Nephron (organoid): ENCODE measurements at regions not wholly inside any gene's neighbourhood (a gene's known extent, or its start where the extent isn't known, plus 50 kb on each side); places are given as distances from the start of the nearest gene placed in this dataset.
"Not testable (repeated sequence)": the region's sequence is repeated elsewhere in the genome, so short reads cannot be mapped to it uniquely, and the experiment has no call there.

Experiments used
- H3K27ac Mint-ChIP-seq, 3 experiments: 2 replicates each; pipeline ENCODE4 v1.8.0; 2020; ENCODE audit warnings: mixed read lengths in 3 of 3, mild to moderate bottlenecking in 2 of 3, moderate library complexity in 1 of 3
- H3K27me3 Mint-ChIP-seq: 2 replicates; pipeline ENCODE4 v1.8.0; 2021; ENCODE audit warnings: low read depth, mild to moderate bottlenecking, moderate library complexity, mixed read lengths
- H3K36me3 Mint-ChIP-seq: 2 replicates; pipeline ENCODE4 v1.8.0; 2020; ENCODE audit warnings: low read depth, mixed read lengths
- H3K4me1 Mint-ChIP-seq: 2 replicates; pipeline ENCODE4 v1.8.0; 2020; ENCODE audit warnings: mixed read lengths
- H3K4me3 Mint-ChIP-seq, 3 experiments: 2 replicates each; pipeline ENCODE4 v1.8.0; 2020; ENCODE audit warnings: mild to moderate bottlenecking in 3 of 3, mixed read lengths in 3 of 3, moderate library complexity in 2 of 3
- H3K9me3 Mint-ChIP-seq: 2 replicates; pipeline ENCODE4 v1.8.0; 2020; ENCODE audit warnings: mixed read lengths
- CTCF ChIP-seq, 3 experiments: fragments of 200-600 bp; sonication (generic); IDR thresholded peaks; one replicate each; pipeline ENCODE4 v1.5.0; 2021; ENCODE audit warnings: antibody characterized with exemption in 3 of 3; ENCODE audit not compliant: unreplicated experiment in 3 of 3

DNA sequence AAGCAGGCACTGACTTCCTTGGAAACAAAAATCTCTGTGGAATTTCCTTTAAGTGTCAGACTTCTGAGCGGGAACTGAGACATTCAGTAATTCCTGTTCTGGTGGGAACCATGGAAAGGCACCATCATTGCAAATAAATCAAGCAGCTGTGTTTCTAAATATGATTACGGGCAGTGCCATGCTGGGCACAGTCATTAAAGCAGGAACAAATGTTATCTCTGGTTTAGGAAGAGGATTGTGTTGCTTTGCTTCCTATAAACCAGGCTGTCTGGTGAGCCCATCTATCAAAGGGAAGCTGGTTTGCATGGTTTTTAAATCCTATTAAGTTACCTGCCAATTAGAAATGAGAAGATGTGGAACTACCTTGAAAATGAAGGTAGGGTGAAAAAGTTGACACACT is 86.7 kb downstream of the EBLN2 start:
- Mint-ChIP-seq H3K36me3 (no peaks in the 10 kb centered on the region), H3K27ac (peak overlapping the region in 1 of 3 experiments; percentile 60), H3K4me3 (peak overlapping the region in 1 of 3 experiments; percentile 9), H3K27me3 (peaks cover 10% of the 10 kb centered on the region), H3K9me3 (no peaks in the 10 kb centered on the region), H3K4me1 (peaks cover 44% of the 10 kb centered on the region)
- no peak for TF ChIP-seq CTCF (IDR thresholded peaks at IDR 0.05; ENCODE audit: unreplicated experiment in 3 of 3)

- Mint-ChIP-seq H3K4me1 (peaks cover 40% of the 10 kb centered on the region), H3K9me3 (no peaks in the 10 kb centered on the region), H3K27me3 (peaks cover 9% of the 10 kb centered on the region)
Measured at GRCh38 chr3:73148682-73149081, 87.2 kb downstream of the EBLN2 start.

GRCh38 chr3:73150369-73151130 is 89.1 kb downstream of the EBLN2 start:
- Mint-ChIP-seq H3K4me3 (no peak overlapping the region), H3K27me3 (peaks cover 7% of the 10 kb centered on the region), H3K36me3 (no peaks in the 10 kb centered on the region), H3K4me1 (peaks cover 34% of the 10 kb centered on the region), H3K9me3 (no peaks in the 10 kb centered on the region), H3K27ac (no peak overlapping the region)
- TF ChIP-seq CTCF (IDR thresholded peaks at IDR 0.05; ENCODE audit: unreplicated experiment in 3 of 3), result no peak

More at GRCh38 chr3:73148682-73149081, 87.2 kb downstream of the EBLN2 start:
- peak overlapping the region in 1 of 3 experiments; percentile 60 for H3K27ac Mint-ChIP-seq
- peak overlapping the region in 1 of 3 experiments; percentile 9 for H3K4me3 Mint-ChIP-seq
- H3K36me3 Mint-ChIP-seq, result no peaks in the 10 kb centered on the region
- TF ChIP-seq CTCF (IDR thresholded peaks at IDR 0.05; ENCODE audit: unreplicated experiment in 3 of 3), result no peak

DNA sequence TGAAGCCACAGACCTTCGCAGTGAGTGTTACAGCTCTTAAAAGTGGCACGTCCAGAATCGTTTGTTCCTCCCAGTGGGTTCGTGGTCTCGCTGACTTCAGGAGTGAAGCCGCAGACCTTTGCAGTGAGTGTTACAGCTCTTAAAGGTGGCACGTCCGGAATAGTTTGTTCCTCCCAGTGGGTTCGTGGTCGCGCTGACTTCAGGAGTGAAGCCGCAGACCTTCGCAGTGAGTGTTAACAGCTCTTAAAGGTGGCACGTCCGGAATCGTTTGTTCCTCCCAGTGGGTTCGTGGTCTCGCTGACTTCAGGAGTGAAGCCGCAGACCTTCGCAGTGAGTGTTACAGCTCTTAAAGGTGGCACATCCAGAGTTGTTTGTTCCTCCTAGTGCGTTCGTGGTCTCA is 91.1 kb downstream of the EBLN2 start:
- H3K27me3 Mint-ChIP-seq, H3K27ac Mint-ChIP-seq, H3K4me3 Mint-ChIP-seq, H3K9me3 Mint-ChIP-seq, H3K36me3 Mint-ChIP-seq: not testable (repeated sequence)
- peaks cover 21% of the 10 kb centered on the region for H3K4me1 Mint-ChIP-seq

DNA sequence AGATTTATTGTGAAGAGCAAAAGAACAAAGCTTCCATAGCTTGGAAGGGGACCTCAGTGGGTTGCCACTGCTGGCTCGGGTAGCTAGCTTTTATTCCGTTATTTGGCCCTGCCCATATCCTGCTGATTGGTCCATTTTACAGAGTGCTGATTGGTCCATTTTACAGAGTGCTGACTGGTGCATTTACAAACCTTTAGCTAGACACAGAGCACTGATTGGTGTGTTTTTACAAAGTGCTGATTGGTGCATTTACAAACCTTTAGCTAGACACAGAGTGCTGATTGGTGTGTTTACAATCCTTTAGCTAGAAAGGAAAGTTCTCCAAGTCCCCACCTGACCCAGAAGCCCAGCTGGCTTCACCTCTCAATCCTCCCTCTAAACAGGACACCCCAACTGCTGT is 91.6 kb downstream of the EBLN2 start:
- not testable (repeated sequence) for H3K36me3 Mint-ChIP-seq, H3K9me3 Mint-ChIP-seq, H3K4me3 Mint-ChIP-seq, H3K27ac Mint-ChIP-seq, H3K27me3 Mint-ChIP-seq
- peaks cover 16% of the 10 kb centered on the region for H3K4me1 Mint-ChIP-seq

GRCh38 chr3:73154261-73154660 is 92.8 kb downstream of the EBLN2 start:
- H3K4me1 Mint-ChIP-seq, H3K4me3 Mint-ChIP-seq, H3K36me3 Mint-ChIP-seq, H3K9me3 Mint-ChIP-seq, H3K27ac Mint-ChIP-seq, H3K27me3 Mint-ChIP-seq: not testable (repeated sequence)

GRCh38 chr3:73155441-73155840 is 94.0 kb downstream of the EBLN2 start:
- not testable (repeated sequence) for H3K27me3 Mint-ChIP-seq, H3K4me1 Mint-ChIP-seq, H3K36me3 Mint-ChIP-seq, H3K4me3 Mint-ChIP-seq, H3K27ac Mint-ChIP-seq, H3K9me3 Mint-ChIP-seq

DNA sequence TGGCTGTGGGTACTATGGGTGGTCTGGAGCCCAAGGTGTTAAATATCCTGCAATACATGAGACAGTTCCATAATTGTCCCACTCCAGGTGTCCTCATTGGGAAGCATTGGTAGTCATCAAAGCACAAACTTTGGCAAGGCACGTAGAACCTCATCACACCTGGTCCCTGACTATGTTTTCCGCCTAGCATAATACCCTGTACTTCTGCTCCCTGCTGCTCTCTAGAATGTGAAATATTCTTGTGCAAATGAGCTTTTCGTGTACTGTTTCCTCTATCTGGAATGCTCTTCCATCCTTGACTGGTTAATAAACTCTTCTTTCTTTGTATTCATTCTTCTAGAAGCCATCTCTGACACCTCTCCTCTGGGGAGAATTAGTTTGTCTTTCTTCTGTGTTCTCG is 103.2 kb downstream of the EBLN2 start:
- Mint-ChIP-seq H3K4me3 (no peak overlapping the region), H3K27ac (no peak overlapping the region), H3K36me3 (peaks cover 3% of the 10 kb centered on the region), H3K27me3 (peaks cover 3% of the 10 kb centered on the region), H3K9me3 (peaks cover 18% of the 10 kb centered on the region), H3K4me1 (peaks cover 9% of the 10 kb centered on the region)
- TF ChIP-seq CTCF (IDR thresholded peaks at IDR 0.05; ENCODE audit: unreplicated experiment in 3 of 3), result no peak
